ENCODE measurements at regions not wholly inside any gene's neighbourhood (a gene's known extent, or its start where the extent isn't known, plus 50 kb on each side); places are given as distances from the start of the nearest gene placed in this dataset.
A peak's percentile ranks its signal among the peaks of the same experiment; 100 is the strongest.

- BruUV-seq (replicated peaks) = no TSS peak
- no peak for DNase-seq (ENCODE audit: low read depth, low spot score)
- ChIA-PET POLR2A (no interaction called here), CTCF (interaction anchor here (0.6 to 0.8 kb wide), 2 partner anchors 491 to 673 kb away, joined by 3 to 4 read pairs; no protein-coding TSS in a partner anchor)
- no peaks in the 10 kb centered on the region for H3K27me3 ChIP-seq (ENCODE audit: control insufficient read depth, insufficient read depth, low read length)
- in situ Hi-C loops (cut with HindIII; ENCODE audit: low pct_unique_long_range_greater_than_20kb, low sequenced_read_pairs) (no loop called here), intact Hi-C loops (cut with micrococcal nuclease; ENCODE audit: unreplicated experiment) (no loop called here)
- no peaks in the 10 kb centered on the region for H3K9me3 ChIP-seq (ENCODE audit: control insufficient read depth, insufficient read depth, low read depth, low read length)
- peak; percentile 84 for ATAC-seq
- H3K36me3 ChIP-seq (ENCODE audit: control insufficient read depth, insufficient read depth, low read length) = no peaks in the 10 kb centered on the region
- no peak overlapping the region for H3K4me3 ChIP-seq (ENCODE audit: low read depth in 2 of 2, low read length in 2 of 2)
- peaks cover 4% of the 10 kb centered on the region; the same call in 1 of the 2 replicates for H3K4me1 ChIP-seq (ENCODE audit: control insufficient read depth, insufficient read depth, low read length)
- TF ChIP-seq CTCF (IDR thresholded peaks at IDR 0.05) = peak; percentile 80
- no peak for TF ChIP-seq POLR2AphosphoS5 (IDR thresholded peaks at IDR 0.05; ENCODE audit: low read depth, low read length)
- H3K27ac ChIP-seq (ENCODE audit: low read length) = no peak overlapping the region
Measured at GRCh38 chr2:207473049-207473930, 56.5 kb upstream of the CREB1 start.

GRCh38 chr2:207473931-207474235 lies 55.9 kb upstream of the CREB1 start:
- no peak for TF ChIP-seq TCF7L2 (IDR thresholded peaks at IDR 0.05; ENCODE audit: low read depth, low read length)
- no peak for TF ChIP-seq CTCF (IDR thresholded peaks at IDR 0.05)
- TF ChIP-seq POLR2AphosphoS5 (IDR thresholded peaks at IDR 0.05; ENCODE audit: low read depth, low read length) = no peak
- no peak for TF ChIP-seq REST (IDR thresholded peaks at IDR 0.05; ENCODE audit: insufficient read depth in 1 of 2, low read depth in 2 of 2, low read length in 1 of 2)
- no peak for TF ChIP-seq SIN3A (IDR thresholded peaks at IDR 0.05; ENCODE audit: borderline replicate concordance, insufficient read depth, low read depth, low read length)
- ChIA-PET POLR2A (no interaction called here), CTCF (interaction anchor here (0.6 kb wide), 1 partner anchor 674 kb away, joined by 4 read pairs; no protein-coding TSS in a partner anchor)
- Histone ChIP-seq H3K4me3 (ENCODE audit: low read depth in 2 of 2, low read length in 2 of 2) (no peak overlapping the region), H3K4me1 (ENCODE audit: control insufficient read depth, insufficient read depth, low read length) (peaks cover 4% of the 10 kb centered on the region; the same call in 1 of the 2 replicates), H3K27ac (ENCODE audit: low read length) (no peak overlapping the region), H3K36me3 (ENCODE audit: control insufficient read depth, insufficient read depth, low read length) (no peaks in the 10 kb centered on the region), H3K27me3 (ENCODE audit: control insufficient read depth, insufficient read depth, low read length) (no peaks in the 10 kb centered on the region), H3K9me3 (ENCODE audit: control insufficient read depth, insufficient read depth, low read depth, low read length) (no peaks in the 10 kb centered on the region)
- ATAC-seq = no peak
- in situ Hi-C loops (cut with HindIII; ENCODE audit: low pct_unique_long_range_greater_than_20kb, low sequenced_read_pairs) (no loop called here), intact Hi-C loops (cut with micrococcal nuclease; ENCODE audit: unreplicated experiment) (loop anchor here (2.0 kb wide), 1 partner anchor 781 kb away; no protein-coding TSS in a partner anchor)
- no peak for DNase-seq (ENCODE audit: low read depth, low spot score)
- no TSS peak for BruUV-seq (replicated peaks)

All from Panc1 (cell line).